ENCODE measurements at regions not wholly inside any gene's neighbourhood (a gene's known extent, or its start where the extent isn't known, plus 50 kb on each side); places are given as distances from the start of the nearest gene placed in this dataset.

DNA sequence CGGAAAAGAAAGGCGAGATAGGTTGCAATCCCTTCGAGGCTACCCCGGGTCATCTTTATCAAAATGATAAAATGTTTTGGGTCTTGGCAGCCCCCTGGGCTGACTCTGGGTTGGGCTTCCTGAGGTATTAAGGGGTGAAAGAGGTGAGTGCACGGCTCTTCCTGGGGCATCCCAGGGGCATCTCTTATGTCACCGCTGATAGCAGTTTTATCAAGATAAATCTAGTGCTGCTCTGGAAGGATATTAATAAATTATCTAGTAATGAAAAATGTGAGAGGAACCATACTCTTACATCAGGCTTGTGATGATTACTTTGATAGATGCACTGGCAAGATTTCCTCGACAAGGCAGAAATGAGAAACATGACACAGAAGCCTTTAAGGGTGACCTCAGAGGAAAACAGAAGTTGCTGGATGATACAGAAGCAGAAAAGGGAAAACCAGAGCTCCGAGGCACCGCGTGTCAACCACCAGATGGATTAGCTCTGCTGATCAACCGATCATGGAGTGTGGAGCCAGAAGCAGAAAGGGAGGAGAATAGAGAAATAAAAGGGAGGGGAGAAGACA is 491.3 kb downstream of the TMEM114 start:
- H3K4me1 ChIP-seq (ENCODE audit: control insufficient read depth, insufficient read depth, low read length) = no peaks in the 10 kb centered on the region
- no peaks in the 10 kb centered on the region for H3K27me3 ChIP-seq (ENCODE audit: control insufficient read depth, insufficient read depth, low read length)
- no peak overlapping the region for H3K4me3 ChIP-seq (ENCODE audit: low read length)
- H3K9ac ChIP-seq (ENCODE audit: low read length) = no peak overlapping the region
- no peaks in the 10 kb centered on the region for H3K9me3 ChIP-seq (ENCODE audit: control insufficient read depth, low read length)
- no peaks in the 10 kb centered on the region for H3K36me3 ChIP-seq (ENCODE audit: control insufficient read depth, insufficient read depth, low read length)

DNA sequence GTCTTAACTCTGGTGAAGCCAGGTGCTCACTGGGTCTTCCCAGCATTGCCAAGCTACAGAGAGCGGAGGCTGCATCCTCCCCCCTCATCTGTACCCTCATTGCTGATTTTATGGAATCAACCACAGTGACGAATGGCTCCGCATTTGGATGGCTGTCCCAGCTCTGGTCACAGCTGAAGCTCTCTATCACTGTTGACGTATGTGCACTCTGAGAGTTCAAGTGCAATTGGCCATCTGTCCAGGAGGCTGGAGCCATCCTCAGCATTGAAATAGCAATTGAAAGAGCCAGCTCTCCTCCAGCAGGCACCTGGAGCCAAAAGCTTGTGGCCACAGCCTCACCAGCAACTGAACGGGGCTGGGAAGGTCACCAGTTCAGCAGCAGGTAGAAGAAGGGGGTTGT is 494.1 kb downstream of the TMEM114 start:
- Histone ChIP-seq H3K4me1 (ENCODE audit: control insufficient read depth, insufficient read depth, low read length) (no peaks in the 10 kb centered on the region), H3K9ac (ENCODE audit: low read length) (no peak overlapping the region), H3K36me3 (ENCODE audit: control insufficient read depth, insufficient read depth, low read length) (no peaks in the 10 kb centered on the region), H3K4me3 (ENCODE audit: low read length) (no peak overlapping the region), H3K9me3 (ENCODE audit: control insufficient read depth, low read length) (no peaks in the 10 kb centered on the region), H3K27me3 (ENCODE audit: control insufficient read depth, insufficient read depth, low read length) (no peaks in the 10 kb centered on the region)

DNA sequence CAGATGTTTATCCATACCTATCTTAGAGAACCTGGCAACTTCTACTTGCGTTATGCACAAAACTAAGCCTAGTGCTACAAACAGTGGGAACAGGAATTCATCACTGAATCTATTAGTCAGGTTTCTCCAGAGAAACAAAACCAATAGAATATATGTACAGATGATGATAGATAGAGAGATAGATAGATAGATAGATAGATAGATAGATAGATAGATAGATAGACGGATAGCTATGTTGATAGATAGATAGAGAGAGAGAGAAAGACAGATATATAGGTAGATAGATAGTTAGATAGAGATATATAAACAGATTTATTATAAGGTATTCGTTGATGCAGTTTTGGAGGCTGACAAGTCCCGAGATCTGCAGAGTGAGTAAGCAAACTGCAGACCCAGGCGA is 495.6 kb downstream of the TMEM114 start:
- Histone ChIP-seq H3K4me3 (ENCODE audit: low read length) (no peak overlapping the region), H3K36me3 (ENCODE audit: control insufficient read depth, insufficient read depth, low read length) (no peaks in the 10 kb centered on the region), H3K9ac (ENCODE audit: low read length) (no peak overlapping the region), H3K4me1 (ENCODE audit: control insufficient read depth, insufficient read depth, low read length) (no peaks in the 10 kb centered on the region), H3K27me3 (ENCODE audit: control insufficient read depth, insufficient read depth, low read length) (no peaks in the 10 kb centered on the region), H3K9me3 (ENCODE audit: control insufficient read depth, low read length) (no peaks in the 10 kb centered on the region)

DNA sequence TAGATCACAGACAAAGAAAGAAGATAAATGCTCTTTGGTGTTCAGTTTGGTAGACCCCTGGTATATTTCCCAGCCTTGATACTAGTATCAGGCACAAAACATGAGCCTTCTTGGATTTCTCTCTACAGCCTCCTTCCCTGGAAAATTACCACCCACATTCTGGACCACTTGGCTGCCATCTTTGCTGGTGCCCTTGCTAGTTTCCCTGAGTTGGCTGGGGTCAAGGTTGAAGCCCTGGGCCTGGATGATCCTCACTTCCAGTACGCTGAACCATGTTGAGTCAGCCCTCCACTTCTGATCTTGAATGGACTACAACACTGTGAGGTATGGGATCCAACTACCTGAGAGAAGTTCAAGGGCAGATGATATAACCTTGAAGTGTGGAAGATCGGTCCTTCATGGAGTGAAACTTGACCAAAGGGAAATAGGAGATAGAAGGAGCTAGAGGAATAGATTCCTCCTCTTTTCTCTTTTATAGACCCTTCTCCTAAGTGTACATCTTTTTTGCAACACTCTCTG is 501.4 kb downstream of the TMEM114 start:
- Histone ChIP-seq H3K36me3 (ENCODE audit: control insufficient read depth, insufficient read depth, low read length) (no peaks in the 10 kb centered on the region), H3K9me3 (ENCODE audit: control insufficient read depth, low read length) (no peaks in the 10 kb centered on the region)

DNA sequence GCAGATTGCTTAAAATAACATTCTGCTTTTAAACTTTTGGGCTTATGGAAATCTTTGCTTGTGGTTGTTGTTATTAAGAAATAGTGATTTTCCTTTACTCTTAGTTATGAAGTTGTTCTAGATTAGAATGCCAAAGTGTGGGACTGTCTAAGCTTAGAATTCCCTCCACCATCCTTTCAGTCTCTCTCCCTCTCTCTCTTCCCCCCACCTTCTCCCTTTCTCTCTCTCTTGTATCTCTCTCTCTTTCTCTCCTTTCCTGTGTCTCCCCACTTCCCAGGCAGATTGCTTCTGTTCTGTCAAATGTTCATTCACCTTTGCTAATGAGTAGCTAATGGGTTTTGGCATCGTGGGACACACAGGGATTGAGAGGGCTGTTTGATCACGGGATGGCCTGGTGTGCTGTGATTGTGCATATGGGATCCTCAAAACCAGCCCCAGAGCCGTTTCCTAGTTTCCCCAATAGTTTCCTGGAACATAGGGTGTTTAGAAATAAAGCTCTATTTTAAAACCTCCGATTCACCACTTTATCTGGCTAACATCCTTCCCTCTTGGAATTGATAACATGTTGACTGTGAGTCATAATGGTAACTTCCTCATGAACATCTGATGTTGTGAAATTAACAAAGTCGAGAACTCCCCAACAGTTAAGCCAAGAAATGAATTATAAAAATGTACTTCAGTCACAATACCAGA is 502.6 kb downstream of the TMEM114 start:
- H3K36me3 ChIP-seq (ENCODE audit: control insufficient read depth, insufficient read depth, low read length) = no peaks in the 10 kb centered on the region
- no peaks in the 10 kb centered on the region for H3K9me3 ChIP-seq (ENCODE audit: control insufficient read depth, low read length)
- H3K4me3 ChIP-seq (ENCODE audit: low read length) = no peak overlapping the region

More for the DNA sequence above, 501.4 kb downstream of the TMEM114 start:
- no peaks in the 10 kb centered on the region for H3K27me3 ChIP-seq (ENCODE audit: control insufficient read depth, insufficient read depth, low read length)
- H3K9ac ChIP-seq (ENCODE audit: low read length) = no peak overlapping the region
- H3K4me1 ChIP-seq (ENCODE audit: control insufficient read depth, insufficient read depth, low read length) = no peaks in the 10 kb centered on the region
- no peak overlapping the region for H3K4me3 ChIP-seq (ENCODE audit: low read length)

DNA sequence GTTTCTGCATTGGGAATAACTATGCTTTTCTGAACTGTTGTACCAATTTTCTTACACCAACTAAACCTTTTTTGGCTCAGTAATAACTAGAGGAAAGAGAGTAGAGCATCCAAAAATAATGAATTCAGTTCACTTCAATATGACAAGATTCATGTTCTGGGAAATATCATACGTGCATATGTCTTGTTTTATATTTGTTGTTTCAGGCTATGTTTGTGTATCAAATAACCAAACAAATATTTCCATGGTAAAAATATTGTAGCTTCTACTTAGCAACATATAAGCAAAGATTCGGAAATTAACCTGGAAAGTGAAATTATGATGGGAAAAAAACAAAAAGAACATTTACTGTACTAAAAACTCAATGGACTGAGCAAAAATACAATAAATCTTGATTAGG is 503.2 kb downstream of the TMEM114 start:
- no peak overlapping the region for H3K4me3 ChIP-seq (ENCODE audit: low read length)
- no peaks in the 10 kb centered on the region for H3K36me3 ChIP-seq (ENCODE audit: control insufficient read depth, insufficient read depth, low read length)
- H3K27me3 ChIP-seq (ENCODE audit: control insufficient read depth, insufficient read depth, low read length) = no peaks in the 10 kb centered on the region
- H3K4me1 ChIP-seq (ENCODE audit: control insufficient read depth, insufficient read depth, low read length) = no peaks in the 10 kb centered on the region
- H3K9ac ChIP-seq (ENCODE audit: low read length) = no peak overlapping the region
- H3K9me3 ChIP-seq (ENCODE audit: control insufficient read depth, low read length) = no peaks in the 10 kb centered on the region

More for the DNA sequence above, 502.6 kb downstream of the TMEM114 start:
- Histone ChIP-seq H3K9ac (ENCODE audit: low read length) (no peak overlapping the region), H3K27me3 (ENCODE audit: control insufficient read depth, insufficient read depth, low read length) (no peaks in the 10 kb centered on the region), H3K4me1 (ENCODE audit: control insufficient read depth, insufficient read depth, low read length) (no peaks in the 10 kb centered on the region)

DNA sequence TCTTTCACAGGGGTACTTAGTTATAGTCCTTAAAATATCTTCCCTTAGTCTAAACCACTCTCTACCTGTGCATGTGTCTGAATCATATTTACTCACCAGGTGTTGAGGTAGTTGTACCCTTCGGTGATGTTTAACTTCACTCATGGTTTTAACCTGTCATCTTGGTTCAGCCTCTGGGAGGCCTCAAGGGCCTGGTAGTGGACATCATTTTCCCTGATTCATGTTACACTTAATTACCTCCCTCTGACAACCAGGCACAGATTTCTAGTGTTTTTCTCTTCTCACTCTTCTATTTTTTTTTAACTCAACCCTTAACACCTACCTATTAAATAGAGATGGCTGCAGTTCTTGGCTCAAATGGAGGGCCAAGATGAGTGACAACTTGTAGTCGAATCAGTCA is 505.4 kb downstream of the TMEM114 start:
- no peaks in the 10 kb centered on the region for H3K36me3 ChIP-seq (ENCODE audit: control insufficient read depth, insufficient read depth, low read length)
- H3K4me3 ChIP-seq (ENCODE audit: low read length) = no peak overlapping the region
- no peaks in the 10 kb centered on the region for H3K9me3 ChIP-seq (ENCODE audit: control insufficient read depth, low read length)
- no peaks in the 10 kb centered on the region for H3K4me1 ChIP-seq (ENCODE audit: control insufficient read depth, insufficient read depth, low read length)
- no peak overlapping the region for H3K9ac ChIP-seq (ENCODE audit: low read length)
- no peaks in the 10 kb centered on the region for H3K27me3 ChIP-seq (ENCODE audit: control insufficient read depth, insufficient read depth, low read length)

DNA sequence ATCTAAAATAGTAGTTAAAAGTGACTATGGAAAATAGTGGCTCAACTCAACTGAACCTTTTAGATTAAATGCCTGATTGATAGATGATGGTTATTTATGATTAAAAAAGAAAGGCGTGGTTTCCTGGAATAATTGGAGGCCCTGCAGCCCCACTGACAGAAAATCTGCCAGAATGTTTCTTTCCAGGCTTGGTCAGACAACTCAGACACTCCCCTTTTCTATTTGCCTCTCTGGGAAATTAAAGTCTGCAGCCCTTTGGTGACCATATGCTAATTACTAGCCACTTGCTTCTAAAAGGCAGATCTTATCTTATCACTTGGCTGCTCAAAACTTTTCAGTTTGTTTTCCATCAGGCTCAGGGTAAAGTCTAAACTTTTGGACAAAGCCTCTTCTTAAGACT is 506.0 kb downstream of the TMEM114 start:
- Histone ChIP-seq H3K36me3 (ENCODE audit: control insufficient read depth, insufficient read depth, low read length) (no peaks in the 10 kb centered on the region), H3K9ac (ENCODE audit: low read length) (no peak overlapping the region), H3K4me1 (ENCODE audit: control insufficient read depth, insufficient read depth, low read length) (no peaks in the 10 kb centered on the region), H3K4me3 (ENCODE audit: low read length) (no peak overlapping the region), H3K9me3 (ENCODE audit: control insufficient read depth, low read length) (no peaks in the 10 kb centered on the region), H3K27me3 (ENCODE audit: control insufficient read depth, insufficient read depth, low read length) (no peaks in the 10 kb centered on the region)

DNA sequence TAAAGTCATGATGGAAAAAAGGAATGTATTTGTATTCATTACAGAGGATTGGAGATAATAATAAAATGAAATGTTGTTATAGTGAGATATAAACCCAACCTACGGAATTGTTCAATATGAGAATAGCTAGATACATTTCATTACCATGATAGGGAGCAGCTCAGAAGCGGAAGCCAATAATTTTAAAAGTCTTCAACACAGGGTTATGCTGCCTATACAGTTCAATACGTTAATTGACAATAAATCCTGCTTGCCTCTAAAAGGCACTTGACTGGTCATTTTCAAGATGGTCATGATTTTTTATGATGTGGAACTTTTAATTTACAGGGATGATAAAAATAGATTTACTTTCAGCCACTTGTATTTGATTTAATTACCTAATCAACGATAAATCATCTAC is 506.8 kb downstream of the TMEM114 start:
- Histone ChIP-seq H3K4me1 (ENCODE audit: control insufficient read depth, insufficient read depth, low read length) (no peaks in the 10 kb centered on the region), H3K9ac (ENCODE audit: low read length) (no peak overlapping the region), H3K9me3 (ENCODE audit: control insufficient read depth, low read length) (no peaks in the 10 kb centered on the region)

DNA sequence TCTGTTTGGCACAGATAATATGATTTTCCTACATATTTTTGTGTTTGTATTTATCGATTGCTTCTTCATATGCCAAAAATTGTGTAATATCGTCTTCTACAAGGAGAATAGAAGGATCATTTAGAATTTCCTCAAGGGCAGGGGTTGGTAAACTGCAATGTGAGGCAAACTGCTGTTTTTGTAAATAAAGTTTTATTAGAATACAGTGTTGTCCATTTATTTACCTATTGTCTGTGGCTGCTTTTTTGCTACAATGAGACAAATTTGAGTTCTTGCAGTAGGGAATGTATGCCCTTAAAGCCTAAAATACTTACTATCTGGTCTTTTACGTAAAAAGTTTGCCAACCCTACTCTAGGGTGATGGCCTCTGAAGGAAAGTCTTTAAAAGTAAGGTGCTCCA is 509.5 kb downstream of the TMEM114 start:
- no peak overlapping the region for H3K9ac ChIP-seq (ENCODE audit: low read length)
- H3K4me1 ChIP-seq (ENCODE audit: control insufficient read depth, insufficient read depth, low read length) = no peaks in the 10 kb centered on the region
- no peaks in the 10 kb centered on the region for H3K36me3 ChIP-seq (ENCODE audit: control insufficient read depth, insufficient read depth, low read length)
- H3K27me3 ChIP-seq (ENCODE audit: control insufficient read depth, insufficient read depth, low read length) = no peaks in the 10 kb centered on the region
- H3K4me3 ChIP-seq (ENCODE audit: low read length) = no peak overlapping the region
- no peaks in the 10 kb centered on the region for H3K9me3 ChIP-seq (ENCODE audit: control insufficient read depth, low read length)

More for the DNA sequence above, 506.8 kb downstream of the TMEM114 start:
- Histone ChIP-seq H3K36me3 (ENCODE audit: control insufficient read depth, insufficient read depth, low read length) (no peaks in the 10 kb centered on the region), H3K4me3 (ENCODE audit: low read length) (no peak overlapping the region), H3K27me3 (ENCODE audit: control insufficient read depth, insufficient read depth, low read length) (no peaks in the 10 kb centered on the region)

DNA sequence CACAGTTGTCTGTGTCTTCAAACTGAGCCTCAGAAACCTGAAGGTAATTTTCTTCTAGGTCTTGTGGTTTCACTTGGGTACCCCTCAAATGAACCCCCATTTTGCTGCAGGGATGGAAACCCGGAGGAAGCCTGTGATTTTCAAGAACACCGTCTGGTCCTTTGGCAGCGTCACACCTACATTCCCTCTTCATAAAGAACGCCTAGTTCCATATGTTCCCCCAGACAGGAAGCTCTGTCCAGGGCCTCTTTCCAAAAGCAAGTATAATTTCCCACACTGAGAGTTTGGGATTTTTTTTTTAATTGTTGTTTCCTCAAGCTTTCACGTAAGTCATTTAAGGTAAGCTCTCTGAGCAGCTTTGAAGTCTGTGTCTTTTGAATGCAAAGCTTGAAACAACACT is 515.0 kb downstream of the TMEM114 start:
- Histone ChIP-seq H3K4me1 (ENCODE audit: control insufficient read depth, insufficient read depth, low read length) (no peaks in the 10 kb centered on the region), H3K9me3 (ENCODE audit: control insufficient read depth, low read length) (no peaks in the 10 kb centered on the region), H3K27me3 (ENCODE audit: control insufficient read depth, insufficient read depth, low read length) (no peaks in the 10 kb centered on the region), H3K36me3 (ENCODE audit: control insufficient read depth, insufficient read depth, low read length) (no peaks in the 10 kb centered on the region), H3K9ac (ENCODE audit: low read length) (no peak overlapping the region), H3K4me3 (ENCODE audit: low read length) (no peak overlapping the region)

DNA sequence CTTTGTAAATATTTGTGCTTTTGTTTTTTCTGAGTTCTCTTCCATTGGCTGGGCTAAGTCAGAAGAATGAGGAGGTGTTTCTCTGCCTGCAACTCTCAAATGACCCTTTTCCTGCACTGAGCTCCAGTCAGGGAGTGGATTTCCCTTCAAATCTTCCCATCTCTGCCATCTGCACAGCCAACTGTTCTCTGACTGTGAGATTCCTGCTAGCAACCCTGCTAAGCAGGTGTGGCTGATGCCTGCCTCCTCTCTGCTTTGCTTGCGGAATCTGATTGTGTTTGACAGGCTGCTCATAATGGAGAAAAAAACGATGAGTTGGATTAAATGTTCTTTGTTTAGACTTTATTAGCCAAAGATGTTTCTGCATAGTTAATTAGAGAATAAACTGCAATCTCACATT is 519.8 kb downstream of the TMEM114 start:
- Histone ChIP-seq H3K27me3 (ENCODE audit: control insufficient read depth, insufficient read depth, low read length) (no peaks in the 10 kb centered on the region), H3K4me3 (ENCODE audit: low read length) (no peak overlapping the region), H3K4me1 (ENCODE audit: control insufficient read depth, insufficient read depth, low read length) (no peaks in the 10 kb centered on the region), H3K9ac (ENCODE audit: low read length) (no peak overlapping the region), H3K36me3 (ENCODE audit: control insufficient read depth, insufficient read depth, low read length) (no peaks in the 10 kb centered on the region), H3K9me3 (ENCODE audit: control insufficient read depth, low read length) (no peaks in the 10 kb centered on the region)
